GM21515 (cell line): ENCODE measurements at regions not wholly inside any gene's neighbourhood (a gene's known extent, or its start where the extent isn't known, plus 50 kb on each side); places are given as distances from the start of the nearest gene placed in this dataset.

Experiments
- ATAC-seq: cut with Tn5 transposase; IDR thresholded peaks from one replicate; pipeline ENCODE4 v1.9.1; 2021; ENCODE audit not compliant: unreplicated experiment

- no peak for ATAC-seq
Measured at GRCh38 chr12:90331262-90331661, 622.6 kb upstream of the ATP2B1 start.

DNA sequence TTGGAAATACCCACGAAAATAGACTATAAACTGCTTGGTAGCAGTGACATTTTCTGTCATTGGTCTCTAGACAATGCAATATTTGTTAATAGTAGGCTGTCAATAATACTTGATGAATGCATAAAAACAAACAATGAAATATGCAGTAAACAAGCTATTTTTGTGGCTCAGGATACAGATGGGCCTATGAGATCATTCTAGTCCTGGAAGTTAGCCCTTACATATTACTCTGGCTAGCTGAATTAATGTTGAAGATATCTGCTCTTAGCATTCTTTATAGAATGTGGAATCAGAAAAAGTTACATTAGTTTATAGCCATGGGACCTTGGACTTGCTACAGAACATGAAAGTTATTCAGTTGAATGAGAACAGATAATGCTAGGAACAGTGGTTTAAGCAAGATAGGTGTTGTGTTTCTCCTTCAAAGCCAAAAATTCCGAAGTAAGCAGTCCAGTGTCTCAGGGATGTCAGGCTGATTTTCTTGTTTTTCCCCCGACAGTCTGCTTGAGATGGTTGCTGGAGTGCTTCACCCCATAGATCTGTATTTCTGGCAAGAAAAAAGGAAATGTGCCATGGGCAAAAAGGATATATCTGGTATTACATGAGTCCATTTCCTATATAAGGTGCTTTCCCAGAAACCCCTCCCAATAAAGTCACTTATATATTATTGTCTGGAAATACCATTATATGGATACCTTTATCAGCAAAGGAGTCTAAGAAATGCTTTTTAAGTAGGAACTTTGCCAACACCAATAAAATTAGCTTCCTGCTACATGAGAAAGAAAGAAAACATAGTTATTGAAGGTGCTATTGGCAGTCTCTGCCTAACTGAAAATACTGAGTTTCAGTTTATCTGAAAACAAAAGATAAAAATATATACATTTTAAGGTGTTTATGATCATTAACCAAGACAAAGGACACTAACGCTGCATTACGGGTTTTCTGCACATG, 619.4 kb upstream of the ATP2B1 start:
- ATAC-seq = no peak

DNA sequence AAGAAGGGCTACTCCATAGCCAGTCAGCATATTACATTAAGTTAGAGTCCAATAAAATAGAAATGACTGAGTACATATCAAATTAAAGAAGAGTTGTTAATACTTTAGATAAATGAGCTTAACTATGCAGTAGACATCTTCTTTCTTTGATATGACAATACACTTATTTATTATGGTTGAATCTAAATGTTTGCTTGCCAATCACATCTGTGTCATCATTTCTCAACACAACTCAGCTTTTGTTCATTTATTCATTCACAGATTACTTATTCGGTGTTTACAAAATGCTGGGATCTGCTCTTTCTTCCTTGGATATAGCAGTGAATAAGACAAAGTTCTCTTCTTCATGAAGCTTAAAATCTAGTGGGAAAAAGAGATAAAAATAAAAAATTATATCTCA, 614.6 kb upstream of the ATP2B1 start:
- no peak for ATAC-seq

DNA sequence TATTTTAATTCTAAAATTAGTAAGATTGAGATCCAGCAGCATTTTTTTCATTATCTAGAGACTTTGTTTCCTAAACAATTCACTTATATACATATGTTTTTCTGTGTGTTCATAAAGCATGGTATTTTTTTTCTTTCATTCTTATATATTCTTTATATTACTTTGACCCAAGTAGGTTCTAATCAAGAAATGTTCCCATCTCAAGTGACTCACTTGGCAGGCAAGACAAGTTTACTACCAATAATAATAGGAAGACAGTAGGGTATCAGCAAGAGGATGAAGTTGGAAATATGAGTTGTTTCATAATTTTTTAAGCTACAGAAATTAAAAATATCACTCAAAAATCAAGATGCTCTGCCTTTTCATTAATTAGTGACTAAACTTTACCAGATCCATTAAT, 613.4 kb upstream of the ATP2B1 start:
- no peak for ATAC-seq

GRCh38 chr12:90321369-90321768, 612.7 kb upstream of the ATP2B1 start:
- ATAC-seq = no peak

DNA sequence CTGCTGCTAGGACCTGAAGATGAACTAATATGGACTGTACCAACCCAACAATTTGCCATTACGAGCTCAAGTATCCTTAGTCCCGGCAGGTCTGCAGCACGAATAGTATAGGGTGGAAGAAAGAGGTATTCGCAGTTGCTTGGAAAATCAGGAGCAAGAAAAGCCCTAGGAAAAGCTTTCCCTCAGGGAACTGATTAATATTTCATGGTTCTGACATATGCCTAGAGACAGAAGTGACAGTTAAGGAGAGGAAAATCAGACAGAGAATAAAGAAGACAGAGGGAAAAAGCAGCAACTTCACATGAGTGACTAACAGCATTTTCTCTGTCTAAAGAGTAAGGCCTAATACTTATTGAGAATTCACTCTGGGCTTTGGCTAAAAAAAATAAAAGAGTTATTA, 602.9 kb upstream of the ATP2B1 start:
- no peak for ATAC-seq

GRCh38 chr12:90305379-90305778, 596.7 kb upstream of the ATP2B1 start:
- no peak for ATAC-seq

- ATAC-seq = no peak
Measured at GRCh38 chr12:90304231-90304630, 595.6 kb upstream of the ATP2B1 start.

DNA sequence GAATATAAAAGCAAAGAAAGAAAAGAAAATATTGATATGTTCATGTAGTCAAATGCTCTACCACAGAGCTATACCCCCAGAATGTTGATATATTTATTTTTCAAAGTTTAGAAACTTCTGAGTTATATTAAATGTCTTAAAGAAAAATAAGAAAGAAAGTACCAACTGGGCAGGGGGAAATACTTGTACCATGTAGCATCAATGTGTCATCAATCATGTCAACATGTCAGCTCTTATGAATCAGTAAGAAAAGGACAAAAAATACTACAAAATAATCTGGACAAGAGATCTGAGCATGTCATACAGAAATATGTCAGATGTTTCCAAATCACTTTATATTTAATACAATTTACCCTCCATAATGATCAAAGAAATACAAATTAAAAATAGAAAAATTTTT, 595.1 kb upstream of the ATP2B1 start:
- no peak for ATAC-seq

DNA sequence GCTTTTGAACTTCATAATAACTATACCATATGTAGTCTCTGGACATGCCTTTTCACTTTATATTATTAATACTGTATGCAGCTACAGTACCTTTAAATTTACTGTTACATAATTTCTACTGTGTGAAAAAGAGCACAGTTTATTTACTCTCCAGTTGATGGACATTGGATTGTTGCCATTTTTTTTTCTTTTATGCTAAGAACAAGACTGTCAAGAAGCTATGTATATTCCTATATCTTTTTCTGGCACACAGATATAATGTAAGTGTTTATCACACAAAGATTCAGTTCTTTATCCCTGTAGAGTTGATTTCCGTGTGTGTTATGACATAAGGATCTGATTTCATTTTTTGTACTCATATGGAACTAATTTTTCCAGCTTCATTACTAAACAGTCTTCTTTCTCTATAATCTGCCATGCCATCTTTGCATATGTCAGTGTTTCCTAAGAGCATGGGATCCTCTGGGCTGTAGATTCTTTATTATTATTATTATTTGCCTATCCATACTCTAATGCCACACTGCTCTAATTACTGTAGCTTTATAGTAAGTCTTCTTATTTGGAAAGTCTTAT, 593.0 kb upstream of the ATP2B1 start:
- no peak for ATAC-seq

GRCh38 chr12:90301095-90301494, 592.5 kb upstream of the ATP2B1 start:
- ATAC-seq = no peak

GRCh38 chr12:90299666-90300065, 591.0 kb upstream of the ATP2B1 start:
- no peak for ATAC-seq

- ATAC-seq = peak; percentile 87
Measured at GRCh38 chr12:90299121-90299520, 590.5 kb upstream of the ATP2B1 start.

DNA sequence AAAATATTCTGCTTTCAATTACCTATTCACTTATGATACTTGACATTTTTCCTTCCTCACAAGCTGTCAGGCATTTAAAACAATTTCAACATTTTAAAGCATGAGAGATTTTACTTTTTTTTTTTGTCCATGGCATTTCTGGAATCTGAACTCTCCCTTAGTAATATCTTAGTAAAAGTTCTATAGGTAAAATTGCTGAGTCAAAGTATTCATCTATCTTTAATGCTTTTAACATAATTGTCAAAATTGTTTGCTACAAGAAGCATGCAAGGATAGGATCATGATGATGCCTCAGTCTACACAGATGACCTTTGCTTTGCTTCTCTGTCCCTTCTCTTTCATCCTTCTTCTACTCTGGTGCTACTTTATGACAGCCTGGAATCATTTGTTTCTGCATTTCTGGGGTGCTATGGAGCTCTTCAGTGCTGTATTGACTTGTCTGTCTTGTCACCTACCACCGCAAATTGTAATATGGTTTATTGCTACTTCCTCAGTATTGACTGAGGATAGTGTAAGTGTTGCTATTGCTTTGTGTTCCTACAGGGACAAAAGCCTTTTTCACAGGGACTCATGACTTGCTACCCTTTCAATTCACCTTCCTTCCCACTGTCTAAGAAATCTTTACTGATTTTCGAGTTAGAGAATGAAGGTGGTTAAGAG, 589.8 kb upstream of the ATP2B1 start:
- no peak for ATAC-seq

DNA sequence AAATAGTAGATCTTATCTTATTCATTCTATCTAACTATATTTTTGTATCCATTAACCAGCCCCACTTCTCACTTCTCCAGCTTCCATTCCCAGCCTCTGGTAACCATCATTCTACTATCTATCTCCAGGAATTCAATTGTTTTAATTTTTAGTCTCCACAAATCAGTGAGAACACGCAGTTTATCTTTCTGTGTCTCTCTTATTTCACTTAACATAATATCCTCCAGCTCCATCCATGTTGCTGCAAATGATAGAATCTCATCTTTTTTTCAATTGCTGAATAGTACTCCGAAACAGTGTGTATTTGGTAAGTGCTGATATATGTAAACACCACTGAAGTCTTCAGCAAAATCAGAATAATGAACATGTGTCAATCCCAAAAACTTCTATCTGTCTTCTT, 587.2 kb upstream of the ATP2B1 start:
- ATAC-seq = no peak

GRCh38 chr12:90292183-90292582, 583.5 kb upstream of the ATP2B1 start:
- no peak for ATAC-seq

DNA sequence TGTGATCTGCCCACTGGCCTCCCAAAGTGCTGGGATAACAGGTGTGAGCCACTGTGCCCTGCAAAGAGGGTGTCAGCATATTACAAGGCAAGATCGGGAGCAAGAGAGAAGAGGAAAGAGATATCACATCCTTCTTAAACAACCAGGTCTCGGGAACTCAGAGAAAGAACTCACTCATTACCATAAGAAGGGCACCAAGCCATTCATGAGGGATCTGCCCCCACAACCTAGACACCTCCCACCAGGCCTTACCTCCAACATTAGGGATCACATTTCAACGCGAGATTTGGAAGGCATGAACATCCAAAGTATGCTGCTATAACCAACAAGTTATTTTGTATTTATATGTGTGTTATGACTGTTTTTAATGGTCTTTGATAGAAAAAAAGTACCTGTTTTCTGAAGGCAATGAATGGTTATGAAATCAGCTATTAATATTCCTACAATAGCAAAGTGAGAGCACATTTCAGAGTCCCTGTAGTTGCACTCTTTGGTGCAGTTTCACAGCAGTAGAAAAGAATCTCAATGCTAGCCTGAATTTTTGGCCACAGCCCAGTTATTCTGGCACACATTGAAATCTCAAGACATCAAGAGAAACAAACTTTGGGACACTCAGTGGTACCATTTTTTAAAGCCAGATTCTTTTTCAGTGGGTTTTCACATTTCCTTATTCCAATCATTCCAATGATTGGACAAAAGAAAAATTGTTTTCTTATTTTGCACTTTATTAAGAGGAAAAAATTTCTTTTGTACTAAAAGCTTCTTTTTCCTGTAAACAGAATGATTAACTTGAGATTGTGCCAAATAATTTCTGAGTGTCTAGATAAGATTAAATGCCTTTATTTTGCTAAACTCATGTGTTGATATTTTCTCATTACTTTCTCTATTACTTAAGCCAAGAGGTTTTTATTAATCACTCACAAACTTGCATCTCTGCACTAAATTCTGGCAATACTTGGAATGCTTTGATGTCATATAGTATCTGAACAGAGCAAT, 582.6 kb upstream of the ATP2B1 start:
- no peak for ATAC-seq

- no peak for ATAC-seq
Measured at GRCh38 chr12:90287585-90287984, 578.9 kb upstream of the ATP2B1 start.

GRCh38 chr12:90281154-90281868, 572.7 kb upstream of the ATP2B1 start:
- ATAC-seq = no peak

DNA sequence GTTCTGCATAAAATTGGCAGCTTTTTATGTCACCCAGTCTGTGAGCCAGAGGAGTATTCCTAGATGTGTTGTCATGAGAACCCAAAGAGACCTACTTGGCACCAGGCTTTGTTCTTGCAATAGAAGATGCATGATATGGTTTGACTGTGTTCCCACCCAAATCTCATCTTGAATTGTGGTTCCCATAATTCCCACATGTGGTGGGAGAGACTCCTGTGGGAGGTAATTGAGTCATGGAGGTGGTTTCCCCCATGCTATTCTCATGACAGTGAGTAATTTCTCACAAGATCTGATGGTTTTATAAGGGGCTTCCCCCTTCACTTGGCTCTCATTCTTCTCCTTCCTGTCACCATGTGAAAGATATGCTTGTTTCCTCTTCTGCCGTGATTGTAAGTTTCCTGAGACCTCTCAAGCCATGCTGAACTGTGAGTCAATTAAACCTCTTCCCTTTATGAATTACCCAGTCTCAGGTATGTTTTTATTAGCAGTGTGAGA, 572.0 kb upstream of the ATP2B1 start:
- peak; percentile 62 for ATAC-seq
